ENCODE measurements at regions not wholly inside any gene's neighbourhood (a gene's known extent, or its start where the extent isn't known, plus 50 kb on each side); places are given as distances from the start of the nearest gene placed in this dataset.
"Not testable (repeated sequence)": the region's sequence is repeated elsewhere in the genome, so short reads cannot be mapped to it uniquely, and the experiment has no call there.

DNA sequence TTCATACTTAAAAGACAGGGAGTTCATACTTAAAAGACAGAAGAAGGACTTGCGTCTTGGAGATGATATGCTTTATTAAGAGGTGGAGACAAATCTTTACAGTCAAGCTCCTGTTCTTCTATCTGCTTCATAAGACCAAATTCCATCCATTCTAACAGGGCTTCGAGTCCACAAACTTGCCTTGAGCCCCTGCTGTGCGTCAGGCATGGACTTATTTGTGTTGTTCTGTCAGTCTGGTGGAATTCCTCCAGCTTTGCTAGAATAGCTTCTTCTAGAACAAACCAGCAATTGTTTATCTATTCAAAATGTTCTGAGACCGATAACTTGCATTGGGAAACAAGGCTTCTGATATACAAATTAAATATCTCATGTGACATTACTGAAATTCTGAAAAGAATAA lies 73.9 kb upstream of the SOX11 start:
- Histone ChIP-seq H3K9me2 (replicated peaks; ENCODE audit: control insufficient read depth, low read length) (no peaks in the 10 kb centered on the region), H3K9me3 (ENCODE audit: control insufficient read depth, insufficient read depth, low read length) (no peaks in the 10 kb centered on the region), H3K36me3 (ENCODE audit: control insufficient read depth, low read length) (no peaks in the 10 kb centered on the region), H3K4me1 (ENCODE audit: control insufficient read depth, low read length) (no peaks in the 10 kb centered on the region), H3K79me2 (ENCODE audit: control insufficient read depth, low read length) (no peaks in the 10 kb centered on the region), H3K4me2 (ENCODE audit: low read length) (no peak overlapping the region), H3K27me3 (ENCODE audit: control insufficient read depth, low read length) (no peaks in the 10 kb centered on the region), H4K20me1 (ENCODE audit: control insufficient read depth, insufficient read depth, low read depth, low read length) (no peaks in the 10 kb centered on the region), H3F3A (ENCODE audit: control insufficient read depth, insufficient read depth) (no peaks in the 10 kb centered on the region), H3K4me3 (ENCODE audit: low read length) (no peak overlapping the region), H3K27ac (ENCODE audit: low read depth, low read length) (no peak overlapping the region)
- TF ChIP-seq, protein P1, sequence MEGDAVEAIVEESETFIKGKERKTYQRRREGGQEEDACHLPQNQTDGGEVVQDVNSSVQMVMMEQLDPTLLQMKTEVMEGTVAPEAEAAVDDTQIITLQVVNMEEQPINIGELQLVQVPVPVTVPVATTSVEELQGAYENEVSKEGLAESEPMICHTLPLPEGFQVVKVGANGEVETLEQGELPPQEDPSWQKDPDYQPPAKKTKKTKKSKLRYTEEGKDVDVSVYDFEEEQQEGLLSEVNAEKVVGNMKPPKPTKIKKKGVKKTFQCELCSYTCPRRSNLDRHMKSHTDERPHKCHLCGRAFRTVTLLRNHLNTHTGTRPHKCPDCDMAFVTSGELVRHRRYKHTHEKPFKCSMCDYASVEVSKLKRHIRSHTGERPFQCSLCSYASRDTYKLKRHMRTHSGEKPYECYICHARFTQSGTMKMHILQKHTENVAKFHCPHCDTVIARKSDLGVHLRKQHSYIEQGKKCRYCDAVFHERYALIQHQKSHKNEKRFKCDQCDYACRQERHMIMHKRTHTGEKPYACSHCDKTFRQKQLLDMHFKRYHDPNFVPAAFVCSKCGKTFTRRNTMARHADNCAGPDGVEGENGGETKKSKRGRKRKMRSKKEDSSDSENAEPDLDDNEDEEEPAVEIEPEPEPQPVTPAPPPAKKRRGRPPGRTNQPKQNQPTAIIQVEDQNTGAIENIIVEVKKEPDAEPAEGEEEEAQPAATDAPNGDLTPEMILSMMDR (IDR thresholded peaks at IDR 0.05; ENCODE audit: low read depth, low read length, poor library complexity, severe bottlenecking): no peak
- no peak for TF ChIP-seq EZH2phosphoT487 (IDR thresholded peaks at IDR 0.05; ENCODE audit: borderline replicate concordance, low read length)

DNA sequence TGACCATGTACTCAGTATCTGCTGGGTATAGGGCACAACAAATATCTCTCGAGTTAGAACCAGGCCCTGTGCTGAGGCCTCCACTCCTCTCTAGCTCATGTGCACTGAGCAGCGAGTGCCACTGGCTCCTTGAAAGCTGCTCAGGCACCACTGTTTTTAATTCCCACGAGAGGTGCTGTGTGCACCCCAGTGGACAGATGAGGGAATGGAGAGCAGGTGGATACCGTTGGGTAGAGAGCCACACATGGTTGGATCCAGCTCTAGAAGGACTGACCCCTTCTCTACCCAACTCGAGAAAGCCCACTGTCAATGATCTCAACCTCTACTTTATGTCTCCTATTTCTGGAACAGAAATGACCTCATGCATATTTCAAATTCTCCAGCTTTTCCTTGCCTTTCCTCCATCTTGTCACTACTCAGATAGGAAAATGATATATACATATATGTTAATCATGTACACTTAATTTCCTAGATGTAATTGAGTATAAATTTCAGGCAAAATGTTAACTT lies 66.6 kb upstream of the SOX11 start:
- not testable (repeated sequence) for H3K27ac ChIP-seq (ENCODE audit: low read depth, low read length); H3K27me3 ChIP-seq (ENCODE audit: control insufficient read depth, low read length); H3K36me3 ChIP-seq (ENCODE audit: control insufficient read depth, low read length); H3K9me3 ChIP-seq (ENCODE audit: control insufficient read depth, insufficient read depth, low read length); H3K4me2 ChIP-seq (ENCODE audit: low read length); H3K4me3 ChIP-seq (ENCODE audit: low read length); H3F3A ChIP-seq (ENCODE audit: control insufficient read depth, insufficient read depth); H3K9me2 ChIP-seq (replicated peaks; ENCODE audit: control insufficient read depth, low read length); H4K20me1 ChIP-seq (ENCODE audit: control insufficient read depth, insufficient read depth, low read depth, low read length); H3K4me1 ChIP-seq (ENCODE audit: control insufficient read depth, low read length); H3K79me2 ChIP-seq (ENCODE audit: control insufficient read depth, low read length)

DNA sequence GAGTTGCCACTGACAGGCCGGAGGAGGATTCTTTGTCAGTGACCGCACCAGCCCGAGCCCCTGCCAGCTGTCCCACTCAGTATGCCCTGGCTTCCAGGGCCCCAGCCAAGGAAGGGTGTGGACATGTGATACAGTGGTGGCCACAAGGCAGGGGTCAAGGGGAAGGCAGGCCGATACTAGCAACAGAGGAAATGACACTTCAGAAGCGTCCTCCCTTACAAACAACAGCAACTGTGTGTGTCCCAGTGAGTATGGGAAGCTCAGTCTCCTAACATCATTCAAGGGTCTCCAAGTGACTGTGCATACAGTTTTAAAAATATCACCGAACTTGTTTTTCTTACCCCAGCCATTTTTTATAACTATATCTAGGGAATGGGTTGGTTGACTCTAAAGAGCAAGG lies 63.7 kb upstream of the SOX11 start:
- H3K4me1 ChIP-seq (ENCODE audit: control insufficient read depth, low read length); H3K79me2 ChIP-seq (ENCODE audit: control insufficient read depth, low read length); H3K36me3 ChIP-seq (ENCODE audit: control insufficient read depth, low read length); H3K4me3 ChIP-seq (ENCODE audit: low read length); H3F3A ChIP-seq (ENCODE audit: control insufficient read depth, insufficient read depth); H3K27me3 ChIP-seq (ENCODE audit: control insufficient read depth, low read length); H3K9me2 ChIP-seq (replicated peaks; ENCODE audit: control insufficient read depth, low read length); H4K20me1 ChIP-seq (ENCODE audit: control insufficient read depth, insufficient read depth, low read depth, low read length); H3K27ac ChIP-seq (ENCODE audit: low read depth, low read length); H3K4me2 ChIP-seq (ENCODE audit: low read length); H3K9me3 ChIP-seq (ENCODE audit: control insufficient read depth, insufficient read depth, low read length): not testable (repeated sequence)

DNA sequence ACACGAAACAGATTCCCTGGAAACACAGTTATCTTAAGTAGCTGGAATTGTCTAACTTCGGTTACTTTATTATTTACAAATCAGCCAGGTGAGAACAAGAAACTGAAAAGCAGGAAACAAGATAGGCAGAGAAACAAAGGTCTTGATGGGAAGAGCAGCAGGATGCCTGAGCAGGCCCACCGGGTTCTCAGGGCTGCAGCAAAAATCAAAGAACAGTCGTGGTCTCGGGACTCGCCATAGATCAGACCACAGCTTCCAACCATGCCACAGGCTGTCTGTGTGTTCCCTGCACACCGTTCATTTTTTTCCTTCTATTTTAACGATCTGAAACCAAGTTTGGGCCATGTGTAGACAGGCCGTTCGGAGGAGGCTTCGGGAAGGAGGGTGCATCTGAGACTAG lies 62.7 kb upstream of the SOX11 start:
- H3F3A ChIP-seq (ENCODE audit: control insufficient read depth, insufficient read depth); H3K9me2 ChIP-seq (replicated peaks; ENCODE audit: control insufficient read depth, low read length); H3K36me3 ChIP-seq (ENCODE audit: control insufficient read depth, low read length); H3K79me2 ChIP-seq (ENCODE audit: control insufficient read depth, low read length); H3K9me3 ChIP-seq (ENCODE audit: control insufficient read depth, insufficient read depth, low read length); H3K4me1 ChIP-seq (ENCODE audit: control insufficient read depth, low read length); H4K20me1 ChIP-seq (ENCODE audit: control insufficient read depth, insufficient read depth, low read depth, low read length); H3K4me2 ChIP-seq (ENCODE audit: low read length); H3K4me3 ChIP-seq (ENCODE audit: low read length); H3K27me3 ChIP-seq (ENCODE audit: control insufficient read depth, low read length); H3K27ac ChIP-seq (ENCODE audit: low read depth, low read length): not testable (repeated sequence)

DNA sequence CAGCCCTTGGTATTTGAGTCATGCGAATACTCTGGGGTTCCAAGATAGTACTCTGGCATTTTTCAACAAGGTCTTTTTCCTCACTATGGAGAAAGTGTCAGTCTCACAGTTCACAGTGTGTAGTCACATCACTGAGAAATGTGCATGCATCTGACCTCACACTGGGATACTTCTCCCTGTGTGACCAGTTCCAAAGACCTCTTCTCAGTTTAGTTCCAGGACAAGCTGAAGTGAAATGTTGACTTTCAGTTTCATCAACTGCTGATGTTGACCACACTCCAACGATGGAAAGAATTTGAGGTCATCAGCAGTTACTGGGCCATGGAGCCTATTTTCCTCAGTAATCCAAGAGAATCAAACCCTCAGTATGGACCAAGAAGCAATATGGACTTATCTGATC lies 55.1 kb upstream of the SOX11 start:
- H3K4me3 ChIP-seq (ENCODE audit: low read length); H4K20me1 ChIP-seq (ENCODE audit: control insufficient read depth, insufficient read depth, low read depth, low read length); H3K9me2 ChIP-seq (replicated peaks; ENCODE audit: control insufficient read depth, low read length); H3F3A ChIP-seq (ENCODE audit: control insufficient read depth, insufficient read depth); H3K4me1 ChIP-seq (ENCODE audit: control insufficient read depth, low read length); H3K4me2 ChIP-seq (ENCODE audit: low read length); H3K9me3 ChIP-seq (ENCODE audit: control insufficient read depth, insufficient read depth, low read length); H3K27ac ChIP-seq (ENCODE audit: low read depth, low read length); H3K36me3 ChIP-seq (ENCODE audit: control insufficient read depth, low read length); H3K27me3 ChIP-seq (ENCODE audit: control insufficient read depth, low read length); H3K79me2 ChIP-seq (ENCODE audit: control insufficient read depth, low read length): not testable (repeated sequence)
